ENCODE measurements at regions not wholly inside any gene's neighbourhood (a gene's known extent, or its start where the extent isn't known, plus 50 kb on each side); places are given as distances from the start of the nearest gene placed in this dataset.
A peak's percentile ranks its signal among the peaks of the same experiment; 100 is the strongest.

DNA sequence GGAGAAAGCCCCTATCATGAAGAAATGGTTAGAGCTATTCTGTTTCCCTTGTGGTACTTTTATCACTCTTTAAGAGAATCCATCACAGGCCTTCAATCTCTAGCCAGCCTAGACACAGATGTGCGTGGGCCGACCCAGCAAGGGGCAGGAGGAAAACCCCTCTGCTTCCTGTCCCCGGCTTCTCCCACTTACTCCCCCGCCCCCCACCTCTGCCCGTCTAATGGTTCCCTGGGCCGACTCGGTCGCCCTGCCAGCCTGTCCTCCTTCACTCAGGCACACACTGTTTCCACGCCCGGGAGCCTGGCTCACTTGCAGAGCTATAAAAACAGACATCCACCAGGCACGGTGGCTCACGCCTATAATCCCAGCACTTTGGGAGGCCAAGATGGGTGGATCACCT is 58.3 kb upstream of the TFRC start (continued):
- TF ChIP-seq, protein P1, sequence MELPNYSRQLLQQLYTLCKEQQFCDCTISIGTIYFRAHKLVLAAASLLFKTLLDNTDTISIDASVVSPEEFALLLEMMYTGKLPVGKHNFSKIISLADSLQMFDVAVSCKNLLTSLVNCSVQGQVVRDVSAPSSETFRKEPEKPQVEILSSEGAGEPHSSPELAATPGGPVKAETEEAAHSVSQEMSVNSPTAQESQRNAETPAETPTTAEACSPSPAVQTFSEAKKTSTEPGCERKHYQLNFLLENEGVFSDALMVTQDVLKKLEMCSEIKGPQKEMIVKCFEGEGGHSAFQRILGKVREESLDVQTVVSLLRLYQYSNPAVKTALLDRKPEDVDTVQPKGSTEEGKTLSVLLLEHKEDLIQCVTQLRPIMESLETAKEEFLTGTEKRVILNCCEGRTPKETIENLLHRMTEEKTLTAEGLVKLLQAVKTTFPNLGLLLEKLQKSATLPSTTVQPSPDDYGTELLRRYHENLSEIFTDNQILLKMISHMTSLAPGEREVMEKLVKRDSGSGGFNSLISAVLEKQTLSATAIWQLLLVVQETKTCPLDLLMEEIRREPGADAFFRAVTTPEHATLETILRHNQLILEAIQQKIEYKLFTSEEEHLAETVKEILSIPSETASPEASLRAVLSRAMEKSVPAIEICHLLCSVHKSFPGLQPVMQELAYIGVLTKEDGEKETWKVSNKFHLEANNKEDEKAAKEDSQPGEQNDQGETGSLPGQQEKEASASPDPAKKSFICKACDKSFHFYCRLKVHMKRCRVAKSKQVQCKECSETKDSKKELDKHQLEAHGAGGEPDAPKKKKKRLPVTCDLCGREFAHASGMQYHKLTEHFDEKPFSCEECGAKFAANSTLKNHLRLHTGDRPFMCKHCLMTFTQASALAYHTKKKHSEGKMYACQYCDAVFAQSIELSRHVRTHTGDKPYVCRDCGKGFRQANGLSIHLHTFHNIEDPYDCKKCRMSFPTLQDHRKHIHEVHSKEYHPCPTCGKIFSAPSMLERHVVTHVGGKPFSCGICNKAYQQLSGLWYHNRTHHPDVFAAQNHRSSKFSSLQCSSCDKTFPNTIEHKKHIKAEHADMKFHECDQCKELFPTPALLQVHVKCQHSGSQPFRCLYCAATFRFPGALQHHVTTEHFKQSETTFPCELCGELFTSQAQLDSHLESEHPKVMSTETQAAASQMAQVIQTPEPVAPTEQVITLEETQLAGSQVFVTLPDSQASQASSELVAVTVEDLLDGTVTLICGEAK (IDR thresholded peaks at IDR 0.05), result no peak
- TF ChIP-seq, protein P1 (CRISPR knock-in tag; IDR thresholded peaks at IDR 0.05), result no peak
- TF ChIP-seq EHMT2 (IDR thresholded peaks at IDR 0.05) (peak; percentile 15; the same call in 1 of the 2 replicates), ZNF274 (IDR thresholded peaks at IDR 0.05; ENCODE audit: borderline replicate concordance, low read depth, low read length) (no peak), POLR2H (tag; IDR thresholded peaks at IDR 0.05; ENCODE audit: low read depth) (no peak), TSC22D4 (tag; IDR thresholded peaks at IDR 0.05) (no peak), RBM34 (IDR thresholded peaks at IDR 0.05; ENCODE audit: borderline replicate concordance, insufficient read depth, low read length) (no peak), ZNF134 (CRISPR knock-in tag; conservative IDR thresholded peaks at IDR 0.05) (no peak), RBFOX2 (IDR thresholded peaks at IDR 0.05; ENCODE audit: low read depth, low read length) (peak; percentile 61; the same call in 1 of the 2 replicates), NR1H2 (CRISPR knock-in tag; IDR thresholded peaks at IDR 0.05) (no peak), PCBP2 (IDR thresholded peaks at IDR 0.05; ENCODE audit: low read depth, low read length, poor library complexity, severe bottlenecking) (no peak), CBFA2T3 (IDR thresholded peaks at IDR 0.05) (peak; percentile 81), CHCHD3 (CRISPR knock-in tag; IDR thresholded peaks at IDR 0.05) (no peak), NFIC (IDR thresholded peaks at IDR 0.05) (peak; percentile 28; the same call in 1 of the 2 replicates)
- TF ChIP-seq, protein P2, sequence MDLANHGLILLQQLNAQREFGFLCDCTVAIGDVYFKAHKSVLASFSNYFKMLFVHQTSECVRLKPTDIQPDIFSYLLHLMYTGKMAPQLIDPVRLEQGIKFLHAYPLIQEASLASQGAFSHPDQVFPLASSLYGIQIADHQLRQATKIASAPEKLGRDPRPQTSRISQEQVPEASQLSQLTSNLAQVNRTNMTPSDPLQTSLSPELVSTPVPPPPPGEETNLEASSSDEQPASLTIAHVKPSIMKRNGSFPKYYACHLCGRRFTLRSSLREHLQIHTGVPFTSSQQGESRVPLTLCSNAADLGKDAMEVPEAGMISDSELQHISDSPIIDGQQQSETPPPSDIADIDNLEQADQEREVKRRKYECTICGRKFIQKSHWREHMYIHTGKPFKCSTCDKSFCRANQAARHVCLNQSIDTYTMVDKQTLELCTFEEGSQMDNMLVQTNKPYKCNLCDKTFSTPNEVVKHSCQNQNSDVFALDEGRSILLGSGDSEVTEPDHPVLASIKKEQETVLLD (IDR thresholded peaks at IDR 0.05), result peak; percentile 58; the same call in 1 of the 2 replicates
- TF ChIP-seq, protein P3, sequence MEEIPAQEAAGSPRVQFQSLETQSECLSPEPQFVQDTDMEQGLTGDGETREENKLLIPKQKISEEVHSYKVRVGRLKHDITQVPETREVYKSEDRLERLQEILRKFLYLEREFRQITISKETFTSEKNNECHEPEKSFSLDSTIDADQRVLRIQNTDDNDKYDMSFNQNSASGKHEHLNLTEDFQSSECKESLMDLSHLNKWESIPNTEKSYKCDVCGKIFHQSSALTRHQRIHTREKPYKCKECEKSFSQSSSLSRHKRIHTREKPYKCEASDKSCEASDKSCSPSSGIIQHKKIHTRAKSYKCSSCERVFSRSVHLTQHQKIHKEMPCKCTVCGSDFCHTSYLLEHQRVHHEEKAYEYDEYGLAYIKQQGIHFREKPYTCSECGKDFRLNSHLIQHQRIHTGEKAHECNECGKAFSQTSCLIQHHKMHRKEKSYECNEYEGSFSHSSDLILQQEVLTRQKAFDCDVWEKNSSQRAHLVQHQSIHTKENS (CRISPR knock-in tag; IDR thresholded peaks at IDR 0.05), result no peak
- TF ChIP-seq, protein P4, sequence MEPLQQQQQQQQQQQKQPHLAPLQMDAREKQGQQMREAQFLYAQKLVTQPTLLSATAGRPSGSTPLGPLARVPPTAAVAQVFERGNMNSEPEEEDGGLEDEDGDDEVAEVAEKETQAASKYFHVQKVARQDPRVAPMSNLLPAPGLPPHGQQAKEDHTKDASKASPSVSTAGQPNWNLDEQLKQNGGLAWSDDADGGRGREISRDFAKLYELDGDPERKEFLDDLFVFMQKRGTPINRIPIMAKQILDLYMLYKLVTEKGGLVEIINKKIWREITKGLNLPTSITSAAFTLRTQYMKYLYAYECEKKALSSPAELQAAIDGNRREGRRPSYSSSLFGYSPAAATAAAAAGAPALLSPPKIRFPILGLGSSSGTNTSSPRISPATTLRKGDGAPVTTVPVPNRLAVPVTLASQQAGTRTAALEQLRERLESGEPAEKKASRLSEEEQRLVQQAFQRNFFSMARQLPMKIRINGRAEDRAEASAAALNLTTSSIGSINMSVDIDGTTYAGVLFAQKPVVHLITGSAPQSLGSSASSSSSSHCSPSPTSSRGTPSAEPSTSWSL (CRISPR knock-in tag; IDR thresholded peaks at IDR 0.05; ENCODE audit: borderline replicate concordance), result no peak

All from K562 (cell line).